Endothelial cell of umbilical vein (primary cell): ENCODE measurements at regions not wholly inside any gene's neighbourhood (a gene's known extent, or its start where the extent isn't known, plus 50 kb on each side); places are given as distances from the start of the nearest gene placed in this dataset.

Experiments used
- BruUV-seq: library from RNA; stranded (reverse); fragments of 400-500 nt; replicated peaks from 2 replicates; lab custom pipeline; 2021; lab: Mats Ljungman, UMichigan
- CTCF ChIA-PET: fragments of 300-600, 350-600 bp; sonication (Branson Sonifier 250); formaldehyde crosslinking; loops from one replicate; lab custom pipeline; 2021; ENCODE audit warnings: antibody characterized with exemption, inconsistent platforms; lab: Charles Lee
- POLR2A ChIA-PET: fragments of 300-600, 350-600 bp; sonication (Branson Sonifier 250); formaldehyde crosslinking; loops from one replicate; lab custom pipeline; 2021; ENCODE audit warnings: antibody characterized with exemption, inconsistent platforms; lab: Charles Lee
- DNase-seq: peaks from one replicate; pipeline ENCODE4 v3.0.0-alpha.2; 2011; ENCODE audit warnings: low read depth, low spot score
- FAIRE-seq: peaks from 2 replicates; lab custom pipeline; 2011; peaks lifted over from hg19 to GRCh38; lab: Jason Lieb, UNC
- H2AFZ ChIP-seq: 2 replicates; pipeline ENCODE4 v1.6.0; 2012; ENCODE audit warnings: low read depth, low read length, control low read depth, inconsistent platforms
- H3K27ac ChIP-seq: 2 replicates; pipeline ENCODE4 v1.5.1; 2011; ENCODE audit warnings: low read depth, mild to moderate bottlenecking, control low read depth, low read length, moderate library complexity; ENCODE audit not compliant: insufficient read depth
- H3K27me3 ChIP-seq, 2 experiments: 2 replicates each; pipeline versions ENCODE4 v1.6.0 to v1.6.1; 2011; ENCODE audit warnings: low read length in 2 of 2, mixed read lengths in 1 of 2; ENCODE audit not compliant: control insufficient read depth in 2 of 2, insufficient read depth in 2 of 2
- H3K36me3 ChIP-seq, 2 experiments: 2 replicates in 1 of 2; 3 replicates in 1 of 2; pipeline ENCODE4 v1.5.1; 2011; ENCODE audit warnings: low read length in 2 of 2, mild to moderate bottlenecking in 1 of 2, moderate library complexity in 1 of 2; ENCODE audit not compliant: control insufficient read depth in 2 of 2, insufficient read depth in 2 of 2; ENCODE audit errors: extremely low read depth in 1 of 2
- H3K4me1 ChIP-seq: 3 replicates; pipeline ENCODE4 v1.5.1; 2011; ENCODE audit warnings: mild to moderate bottlenecking, low read length; ENCODE audit not compliant: control insufficient read depth, insufficient read depth; ENCODE audit errors: extremely low read depth
- H3K4me2 ChIP-seq: 2 replicates; pipeline ENCODE4 v1.6.1; 2011; ENCODE audit warnings: low read length, control low read depth, mixed read lengths; ENCODE audit not compliant: insufficient read depth
- H3K4me3 ChIP-seq, 3 experiments: fragments of 200-600 bp in 1 of 3; sonication (generic), shearing (Covaris generic) in 1 of 3; replicated peaks in 1 of 3; 2 replicates each; pipeline ENCODE4 v1.5.1; 2011 to 2016; ENCODE audit warnings: control low read depth in 3 of 3, low read length in 3 of 3, mild to moderate bottlenecking in 2 of 3, inconsistent platforms in 1 of 3, low read depth in 1 of 3, moderate library complexity in 1 of 3; ENCODE audit not compliant: insufficient read depth in 1 of 3
- H3K79me2 ChIP-seq: 2 replicates; pipeline ENCODE4 v1.6.0; 2012; ENCODE audit warnings: low read length, inconsistent platforms; ENCODE audit not compliant: control insufficient read depth, insufficient read depth
- H3K9ac ChIP-seq: replicated peaks from 2 replicates; pipeline ENCODE3; 2011; ENCODE audit warnings: low read length, control low read depth; ENCODE audit not compliant: insufficient read depth; ENCODE audit errors: extremely low read depth
- H3K9me1 ChIP-seq: replicated peaks from 3 replicates; pipeline ENCODE4 v1.6.0; 2011; ENCODE audit warnings: mild to moderate bottlenecking, low read length; ENCODE audit not compliant: control insufficient read depth, insufficient read depth; ENCODE audit errors: extremely low read depth
- H3K9me3 ChIP-seq: replicated peaks from 2 replicates; pipeline ENCODE4 v1.5.1; 2012; ENCODE audit warnings: low read length, inconsistent platforms; ENCODE audit not compliant: control insufficient read depth, insufficient read depth
- H4K20me1 ChIP-seq: replicated peaks from 2 replicates; pipeline ENCODE3; 2011; ENCODE audit warnings: mild to moderate bottlenecking, low read length; ENCODE audit not compliant: control insufficient read depth, insufficient read depth; ENCODE audit errors: extremely low read depth
- CTCF ChIP-seq, 2 donors: IDR thresholded peaks; 1 replicate in 1 of 2; 2 replicates in 1 of 2; pipeline ENCODE4 v1.5.1; 2011; ENCODE audit warnings: low read length in 2 of 2, mild to moderate bottlenecking in 2 of 2, moderate library complexity in 2 of 2, control low read depth in 1 of 2, inconsistent platforms in 1 of 2, low read depth in 1 of 2; ENCODE audit not compliant: insufficient read depth in 1 of 2; ENCODE audit errors: extremely low read depth in 1 of 2
- EZH2 ChIP-seq: IDR thresholded peaks from 2 replicates; pipeline ENCODE4 v1.6.1; 2012; ENCODE audit warnings: borderline replicate concordance, low read depth, mild to moderate bottlenecking, moderate library complexity, low read length, inconsistent platforms; ENCODE audit not compliant: severe bottlenecking
- FOS ChIP-seq: IDR thresholded peaks from 2 replicates; pipeline ENCODE4 v1.6.1; 2011; ENCODE audit warnings: mild to moderate bottlenecking, low read length, moderate library complexity, borderline replicate concordance; ENCODE audit not compliant: insufficient read depth
- GATA2 ChIP-seq: IDR thresholded peaks from 2 replicates; pipeline ENCODE4 v1.7.0; 2011; ENCODE audit warnings: low read depth, mild to moderate bottlenecking, moderate library complexity, mixed read lengths, low read length; ENCODE audit not compliant: insufficient read length, insufficient read depth
- JUN ChIP-seq: IDR thresholded peaks from 2 replicates; pipeline ENCODE4 v1.6.1; 2011; ENCODE audit warnings: borderline replicate concordance, low read depth; ENCODE audit not compliant: insufficient read length, insufficient read depth
- MAX ChIP-seq: IDR thresholded peaks from 2 replicates; pipeline ENCODE4 v1.6.1; 2011; ENCODE audit not compliant: insufficient read depth, insufficient read length
- MYC ChIP-seq: IDR thresholded peaks from one replicate; pipeline ENCODE4 v1.6.1; 2011; ENCODE audit warnings: mild to moderate bottlenecking, low read depth, low read length
- POLR2A ChIP-seq: IDR thresholded peaks from 2 replicates; pipeline ENCODE4 v1.6.1; 2012; ENCODE audit warnings: low read depth, mild to moderate bottlenecking, control low read depth, low read length
- POLR2AphosphoS5 ChIP-seq: IDR thresholded peaks from 2 replicates; pipeline ENCODE4 v1.6.1; 2012; ENCODE audit warnings: low read depth, mild to moderate bottlenecking, control low read depth, low read length, moderate library complexity; ENCODE audit not compliant: insufficient read depth
- dilution Hi-C: fragments of 300-500 bp; cut with MboI; formaldehyde crosslinking; loops from one replicate; pipeline ENCODE4 v1.15.0; 2019; ENCODE audit warnings: low sequenced_read_pairs; ENCODE audit not compliant: extremely low pct_ligation_motif_present
- intact Hi-C: fragments of 100-400 bp; cut with micrococcal nuclease; formaldehyde crosslinking; loops from one replicate; pipeline ENCODE4 v1.10.0; 2022

- POLR2A ChIA-PET = no interaction called here
- Histone ChIP-seq H3K9me1 (no peaks in the 10 kb centered on the region), H3K4me2 (no peak overlapping the region), H3K9ac (no peak overlapping the region), H3K4me3 (no peak overlapping the region), H3K27ac (no peak overlapping the region), H3K27me3 (no peaks in the 10 kb centered on the region), H3K4me1 (no peaks in the 10 kb centered on the region), H2AFZ (no peak overlapping the region), H3K9me3 (no peaks in the 10 kb centered on the region), H3K79me2 (no peaks in the 10 kb centered on the region), H4K20me1 (no peaks in the 10 kb centered on the region), H3K36me3 (no peaks in the 10 kb centered on the region)
- CTCF ChIA-PET = no interaction called here
- BruUV-seq = no TSS peak
- no peak for TF ChIP-seq POLR2A
- TF ChIP-seq POLR2AphosphoS5 = no peak
- TF ChIP-seq CTCF (IDR thresholded peaks at IDR 0.05; ENCODE audit: extremely low read depth in 1 of 2, insufficient read depth in 1 of 2, low read depth in 1 of 2, low read length in 2 of 2) = no peak
- TF ChIP-seq GATA2 = no peak
- no peak for TF ChIP-seq EZH2
- TF ChIP-seq MYC = no peak
- no peak for TF ChIP-seq MAX
- no peak for TF ChIP-seq JUN
- TF ChIP-seq FOS = no peak
- no peak for FAIRE-seq
- DNase-seq = no peak
- intact Hi-C loops = no loop called here
- dilution Hi-C loops = no loop called here
These were observed 212.2 kb downstream of the HS3ST1 start for GRCh38 chr4:11216520-11216919.
